ENCODE measurements at regions not wholly inside any gene's neighbourhood (a gene's known extent, or its start where the extent isn't known, plus 50 kb on each side); places are given as distances from the start of the nearest gene placed in this dataset.
"Not testable (repeated sequence)": the region's sequence is repeated elsewhere in the genome, so short reads cannot be mapped to it uniquely, and the experiment has no call there.

GRCh38 chr10:109405338-109405737 is 518.0 kb downstream of the XPNPEP1 start:
- TF ChIP-seq ZNF274 (IDR thresholded peaks at IDR 0.05; ENCODE audit: low read depth, low read length): no peak
- no peak overlapping the region for H3K4me3 ChIP-seq (ENCODE audit: low read length)

GRCh38 chr10:109403551-109403950 is 519.8 kb downstream of the XPNPEP1 start:
- H3K4me3 ChIP-seq (ENCODE audit: low read length): no peak overlapping the region
- TF ChIP-seq ZNF274 (IDR thresholded peaks at IDR 0.05; ENCODE audit: low read depth, low read length): no peak

- H3K4me3 ChIP-seq (ENCODE audit: low read length): no peak overlapping the region
- no peak for TF ChIP-seq ZNF274 (IDR thresholded peaks at IDR 0.05; ENCODE audit: low read depth, low read length)
Measured at GRCh38 chr10:109393425-109393824, 529.9 kb downstream of the XPNPEP1 start.

- no peak for TF ChIP-seq ZNF274 (IDR thresholded peaks at IDR 0.05; ENCODE audit: low read depth, low read length)
- H3K4me3 ChIP-seq (ENCODE audit: low read length): no peak overlapping the region
Measured at GRCh38 chr10:109386921-109387320, 536.4 kb downstream of the XPNPEP1 start.

GRCh38 chr10:109386101-109386500 is 537.2 kb downstream of the XPNPEP1 start:
- no peak overlapping the region for H3K4me3 ChIP-seq (ENCODE audit: low read length)
- TF ChIP-seq ZNF274 (IDR thresholded peaks at IDR 0.05; ENCODE audit: low read depth, low read length): no peak

- no peak overlapping the region for H3K4me3 ChIP-seq (ENCODE audit: low read length)
- TF ChIP-seq ZNF274 (IDR thresholded peaks at IDR 0.05; ENCODE audit: low read depth, low read length): no peak
Measured at GRCh38 chr10:109379186-109379585, 544.1 kb downstream of the XPNPEP1 start.

- H3K4me3 ChIP-seq (ENCODE audit: low read length): no peak overlapping the region
- TF ChIP-seq ZNF274 (IDR thresholded peaks at IDR 0.05; ENCODE audit: low read depth, low read length): no peak
Measured at GRCh38 chr10:109374215-109374614, 549.1 kb downstream of the XPNPEP1 start.

- no peak for TF ChIP-seq ZNF274 (IDR thresholded peaks at IDR 0.05; ENCODE audit: low read depth, low read length)
- H3K4me3 ChIP-seq (ENCODE audit: low read length): no peak overlapping the region
Measured at GRCh38 chr10:109359316-109359715, 564.0 kb downstream of the XPNPEP1 start.

- TF ChIP-seq ZNF274 (IDR thresholded peaks at IDR 0.05; ENCODE audit: low read depth, low read length): no peak
Measured at GRCh38 chr10:109358325-109358724, 565.0 kb downstream of the XPNPEP1 start.

GRCh38 chr10:109348324-109348723 is 575.0 kb downstream of the XPNPEP1 start:
- no peak for TF ChIP-seq ZNF274 (IDR thresholded peaks at IDR 0.05; ENCODE audit: low read depth, low read length)
- H3K4me3 ChIP-seq (ENCODE audit: low read length): no peak overlapping the region

More at GRCh38 chr10:109358325-109358724, 565.0 kb downstream of the XPNPEP1 start:
- H3K4me3 ChIP-seq (ENCODE audit: low read length): no peak overlapping the region

GRCh38 chr10:109343293-109343692 is 580.0 kb downstream of the XPNPEP1 start:
- no peak for TF ChIP-seq ZNF274 (IDR thresholded peaks at IDR 0.05; ENCODE audit: low read depth, low read length)
- H3K4me3 ChIP-seq (ENCODE audit: low read length): no peak overlapping the region

- no peak overlapping the region for H3K4me3 ChIP-seq (ENCODE audit: low read length)
- TF ChIP-seq ZNF274 (IDR thresholded peaks at IDR 0.05; ENCODE audit: low read depth, low read length): no peak
Measured at GRCh38 chr10:109341986-109342385, 581.3 kb downstream of the XPNPEP1 start.

- H3K4me3 ChIP-seq (ENCODE audit: low read length): no peak overlapping the region
- TF ChIP-seq ZNF274 (IDR thresholded peaks at IDR 0.05; ENCODE audit: low read depth, low read length): no peak
Measured at GRCh38 chr10:109328001-109328400, 595.3 kb downstream of the XPNPEP1 start.

- no peak for TF ChIP-seq ZNF274 (IDR thresholded peaks at IDR 0.05; ENCODE audit: low read depth, low read length)
- H3K4me3 ChIP-seq (ENCODE audit: low read length): no peak overlapping the region
Measured at GRCh38 chr10:109327266-109327665, 596.0 kb downstream of the XPNPEP1 start.

- no peak overlapping the region for H3K4me3 ChIP-seq (ENCODE audit: low read length)
- TF ChIP-seq ZNF274 (IDR thresholded peaks at IDR 0.05; ENCODE audit: low read depth, low read length): no peak
Measured at GRCh38 chr10:109324721-109325120, 598.6 kb downstream of the XPNPEP1 start.

- H3K4me3 ChIP-seq (ENCODE audit: low read length): no peak overlapping the region
- no peak for TF ChIP-seq ZNF274 (IDR thresholded peaks at IDR 0.05; ENCODE audit: low read depth, low read length)
Measured at GRCh38 chr10:109317746-109318366, 605.5 kb downstream of the XPNPEP1 start.

- H3K4me3 ChIP-seq (ENCODE audit: low read length): not testable (repeated sequence)
Measured at GRCh38 chr10:109314016-109314415, 609.3 kb downstream of the XPNPEP1 start.

- not testable (repeated sequence) for H3K4me3 ChIP-seq (ENCODE audit: low read length)
Measured at GRCh38 chr10:109312555-109312954, 610.8 kb downstream of the XPNPEP1 start.

Measured in GM08714 (cell line).